OCI-LY1 (cell line): ENCODE measurements at regions not wholly inside any gene's neighbourhood (a gene's known extent, or its start where the extent isn't known, plus 50 kb on each side); places are given as distances from the start of the nearest gene placed in this dataset.

Source experiments
- H2AFZ ChIP-seq: fragments of 200-600 bp; sonication (generic), shearing (Covaris generic); 2 replicates; pipeline ENCODE4 v1.6.0; 2014; ENCODE audit warnings: antibody characterized with exemption, mild to moderate bottlenecking, low read length
- H3F3A ChIP-seq: fragments of 200-600 bp; sonication (generic), shearing (Covaris generic); 2 replicates; pipeline ENCODE4 v1.6.0; 2014; ENCODE audit warnings: mild to moderate bottlenecking, antibody characterized with exemption, low read length, moderate library complexity; ENCODE audit not compliant: insufficient read depth
- H3K27ac ChIP-seq: fragments of 200-600 bp; sonication (generic); 2 replicates; pipeline ENCODE4 v1.5.1; 2014; ENCODE audit warnings: low read length, mixed run types, mild to moderate bottlenecking, low read depth; ENCODE audit not compliant: poor library complexity, severe bottlenecking
- H3K27me3 ChIP-seq: fragments of 200-600 bp; sonication (generic); 2 replicates; pipeline ENCODE4 v1.6.0; 2014; ENCODE audit warnings: antibody characterized with exemption, mild to moderate bottlenecking, low read length, moderate library complexity; ENCODE audit not compliant: insufficient read depth
- H3K36me3 ChIP-seq: fragments of 200-600 bp; sonication (generic); 2 replicates; pipeline ENCODE4 v1.6.1; 2014; ENCODE audit warnings: mild to moderate bottlenecking, antibody characterized with exemption, low read length, moderate library complexity, mixed read lengths; ENCODE audit not compliant: insufficient read depth
- H3K4me1 ChIP-seq: fragments of 200-600 bp; sonication (generic); 2 replicates; pipeline ENCODE4 v1.5.1; 2014; ENCODE audit warnings: mild to moderate bottlenecking, low read length, moderate library complexity; ENCODE audit not compliant: insufficient read depth, severe bottlenecking
- H3K4me2 ChIP-seq: fragments of 200-600 bp; sonication (generic), shearing (Covaris generic); 2 replicates; pipeline ENCODE4 v1.6.1; 2014; ENCODE audit warnings: low read length
- H3K4me3 ChIP-seq: fragments of 200-600 bp; sonication (generic); 2 replicates; pipeline ENCODE4 v1.5.1; 2014; ENCODE audit warnings: low read length, low read depth, mild to moderate bottlenecking, mixed read lengths; ENCODE audit not compliant: poor library complexity, severe bottlenecking
- H3K79me2 ChIP-seq: fragments of 200-600 bp; shearing (Covaris generic); 2 replicates; pipeline ENCODE4 v1.6.1; 2016; ENCODE audit warnings: mixed run types, low read length, mixed read lengths; ENCODE audit not compliant: insufficient read depth
- H3K9ac ChIP-seq: fragments of 200-600 bp; sonication (generic), shearing (Covaris generic); 2 replicates; pipeline ENCODE4 v1.6.1; 2014; ENCODE audit warnings: mild to moderate bottlenecking, low read length, mixed read lengths
- H3K9me2 ChIP-seq: fragments of 200-600 bp; sonication (generic), shearing (Covaris generic); 2 replicates; pipeline ENCODE4 v1.6.1; 2014; ENCODE audit warnings: low read depth, mild to moderate bottlenecking, low read length, mixed read lengths
- H3K9me3 ChIP-seq: fragments of 200-600 bp; shearing (Covaris generic); 2 replicates; pipeline ENCODE4 v1.6.1; 2014; ENCODE audit warnings: low read length, mixed read lengths
- H4K20me1 ChIP-seq: fragments of 200-600 bp; sonication (generic), shearing (Covaris generic); 2 replicates; pipeline ENCODE4 v1.6.0; 2016; ENCODE audit warnings: mild to moderate bottlenecking, low read length; ENCODE audit not compliant: insufficient read depth
- CTCF ChIP-seq: fragments of 200-600 bp; sonication (generic), shearing (Covaris generic); IDR thresholded peaks from 2 replicates; pipeline ENCODE4 v1.5.1; 2017; ENCODE audit warnings: mild to moderate bottlenecking, antibody characterized with exemption, low read length, moderate library complexity, mixed read lengths
- EZH2 ChIP-seq: fragments of 200-600 bp; sonication (generic), shearing (Covaris generic); IDR thresholded peaks from 2 replicates; pipeline ENCODE4 v1.8.0; 2017; ENCODE audit warnings: borderline replicate concordance, mixed run types, mild to moderate bottlenecking, antibody characterized with exemption, low read length, moderate library complexity, mixed read lengths

- H3K9me3 ChIP-seq: no peaks in the 10 kb centered on the region
- H3K4me2 ChIP-seq: no peak overlapping the region
- H3K27me3 ChIP-seq: no peaks in the 10 kb centered on the region
- no peaks in the 10 kb centered on the region for H3K36me3 ChIP-seq
- no peaks in the 10 kb centered on the region for H3K79me2 ChIP-seq
- H3K9ac ChIP-seq: no peak overlapping the region
- no peak overlapping the region for H3K27ac ChIP-seq
- H4K20me1 ChIP-seq: no peaks in the 10 kb centered on the region
- no peaks in the 10 kb centered on the region for H3F3A ChIP-seq
- no peak overlapping the region for H3K4me3 ChIP-seq
- no peaks in the 10 kb centered on the region for H3K9me2 ChIP-seq
- TF ChIP-seq CTCF: no peak
- no peak for TF ChIP-seq EZH2
- H3K4me1 ChIP-seq: no peaks in the 10 kb centered on the region
- no peak overlapping the region for H2AFZ ChIP-seq
Measured at GRCh38 chr12:75850721-75851462, 180.7 kb downstream of the PHLDA1 start.

- no peak overlapping the region for H3K4me2 ChIP-seq
- no peak overlapping the region for H3K9ac ChIP-seq
- H2AFZ ChIP-seq: no peak overlapping the region
- H3K4me3 ChIP-seq: no peak overlapping the region
- no peaks in the 10 kb centered on the region for H3K36me3 ChIP-seq
- TF ChIP-seq CTCF (no peak), EZH2 (no peak)
- no peaks in the 10 kb centered on the region for H3K27me3 ChIP-seq
- no peaks in the 10 kb centered on the region for H3K9me3 ChIP-seq
- no peaks in the 10 kb centered on the region for H3K4me1 ChIP-seq
- no peaks in the 10 kb centered on the region for H3F3A ChIP-seq
- no peaks in the 10 kb centered on the region for H3K9me2 ChIP-seq
- no peak overlapping the region for H3K27ac ChIP-seq
- H4K20me1 ChIP-seq: no peaks in the 10 kb centered on the region
- no peaks in the 10 kb centered on the region for H3K79me2 ChIP-seq
Measured at GRCh38 chr12:75848961-75849360, 182.6 kb downstream of the PHLDA1 start.

GRCh38 chr12:75848431-75848925 is 183.1 kb downstream of the PHLDA1 start:
- Histone ChIP-seq H3K9ac (no peak overlapping the region), H3K79me2 (no peaks in the 10 kb centered on the region), H2AFZ (no peak overlapping the region), H3K4me3 (no peak overlapping the region), H3F3A (no peaks in the 10 kb centered on the region), H3K27me3 (no peaks in the 10 kb centered on the region), H3K9me3 (no peaks in the 10 kb centered on the region), H3K9me2 (no peaks in the 10 kb centered on the region), H4K20me1 (no peaks in the 10 kb centered on the region), H3K27ac (no peak overlapping the region), H3K4me2 (no peak overlapping the region), H3K36me3 (no peaks in the 10 kb centered on the region), H3K4me1 (no peaks in the 10 kb centered on the region)
- TF ChIP-seq EZH2 (no peak), CTCF (no peak)
